ENCODE measurements at regions not wholly inside any gene's neighbourhood (a gene's known extent, or its start where the extent isn't known, plus 50 kb on each side); places are given as distances from the start of the nearest gene placed in this dataset.

DNA sequence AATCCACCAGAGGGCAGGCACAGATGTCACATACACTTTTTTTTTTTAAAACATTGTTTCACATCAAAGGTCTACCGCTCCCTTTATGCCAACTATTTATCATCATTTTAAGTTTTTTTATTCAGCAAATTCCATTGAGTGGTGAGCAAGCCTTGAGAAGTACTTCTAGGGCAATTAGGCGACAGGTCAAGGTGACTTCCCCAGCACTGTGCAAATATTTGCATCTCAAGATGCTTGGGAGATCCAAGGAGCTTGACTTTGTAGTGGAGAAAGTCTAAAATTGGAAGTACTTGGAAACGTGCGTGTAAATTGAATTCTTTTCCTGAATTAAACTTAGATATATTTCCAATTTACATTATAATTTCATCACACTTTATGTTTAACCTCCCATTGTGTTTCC lies 211.1 kb downstream of the ICE1 start:
- DNase-seq (ENCODE audit: low read depth, low spot score) (no peak), FAIRE-seq (no peak)
- Histone ChIP-seq H2AFZ (ENCODE audit: control insufficient read depth, low read length) (no peak overlapping the region), H3K9me1 (ENCODE audit: control insufficient read depth, extremely low read depth, insufficient read depth, low read length) (no peaks in the 10 kb centered on the region), H3K9me3 (ENCODE audit: control insufficient read depth, low read depth, low read length) (peaks cover 4% of the 10 kb centered on the region), H3K36me3 (ENCODE audit: control insufficient read depth in 2 of 2, extremely low read depth in 1 of 2, insufficient read depth in 2 of 2, low read length in 2 of 2) (no peaks in the 10 kb centered on the region), H3K4me3 (ENCODE audit: control insufficient read depth in 2 of 3, extremely low read depth in 1 of 3, insufficient read depth in 2 of 3, low read depth in 1 of 3, low read length in 3 of 3) (no peak overlapping the region), H3K27me3 (ENCODE audit: control insufficient read depth, extremely low read depth, insufficient read depth, low read length) (no peaks in the 10 kb centered on the region), H3K27ac (ENCODE audit: control insufficient read depth, insufficient read depth, low read length) (no peak overlapping the region), H3K4me1 (ENCODE audit: control insufficient read depth, extremely low read depth, insufficient read depth, low read length) (no peaks in the 10 kb centered on the region), H3K4me2 (ENCODE audit: control insufficient read depth, extremely low read depth, insufficient read depth, low read depth, low read length) (no peak overlapping the region), H3K9ac (ENCODE audit: control insufficient read depth, extremely low read depth, insufficient read depth, low read length) (no peak overlapping the region), H4K20me1 (ENCODE audit: control insufficient read depth, extremely low read depth, insufficient read depth, low read length) (no peaks in the 10 kb centered on the region), H3K79me2 (ENCODE audit: control insufficient read depth, insufficient read depth, low read length) (no peaks in the 10 kb centered on the region)
- dilution Hi-C loops (cut with MboI; ENCODE audit: extremely low pct_ligation_motif_present, low sequenced_read_pairs): no loop called here
- TF ChIP-seq, protein P1, sequence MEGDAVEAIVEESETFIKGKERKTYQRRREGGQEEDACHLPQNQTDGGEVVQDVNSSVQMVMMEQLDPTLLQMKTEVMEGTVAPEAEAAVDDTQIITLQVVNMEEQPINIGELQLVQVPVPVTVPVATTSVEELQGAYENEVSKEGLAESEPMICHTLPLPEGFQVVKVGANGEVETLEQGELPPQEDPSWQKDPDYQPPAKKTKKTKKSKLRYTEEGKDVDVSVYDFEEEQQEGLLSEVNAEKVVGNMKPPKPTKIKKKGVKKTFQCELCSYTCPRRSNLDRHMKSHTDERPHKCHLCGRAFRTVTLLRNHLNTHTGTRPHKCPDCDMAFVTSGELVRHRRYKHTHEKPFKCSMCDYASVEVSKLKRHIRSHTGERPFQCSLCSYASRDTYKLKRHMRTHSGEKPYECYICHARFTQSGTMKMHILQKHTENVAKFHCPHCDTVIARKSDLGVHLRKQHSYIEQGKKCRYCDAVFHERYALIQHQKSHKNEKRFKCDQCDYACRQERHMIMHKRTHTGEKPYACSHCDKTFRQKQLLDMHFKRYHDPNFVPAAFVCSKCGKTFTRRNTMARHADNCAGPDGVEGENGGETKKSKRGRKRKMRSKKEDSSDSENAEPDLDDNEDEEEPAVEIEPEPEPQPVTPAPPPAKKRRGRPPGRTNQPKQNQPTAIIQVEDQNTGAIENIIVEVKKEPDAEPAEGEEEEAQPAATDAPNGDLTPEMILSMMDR (optimal IDR thresholded peaks at IDR 0.05 in 1 of 3, IDR thresholded peaks at IDR 0.05 in 1 of 3, conservative IDR thresholded peaks at IDR 0.05 in 1 of 3; ENCODE audit: extremely low read depth in 1 of 3, insufficient read depth in 2 of 3, low read length in 3 of 3): no peak
- no peak for TF ChIP-seq EZH2 (IDR thresholded peaks at IDR 0.05; ENCODE audit: low read length)

DNA sequence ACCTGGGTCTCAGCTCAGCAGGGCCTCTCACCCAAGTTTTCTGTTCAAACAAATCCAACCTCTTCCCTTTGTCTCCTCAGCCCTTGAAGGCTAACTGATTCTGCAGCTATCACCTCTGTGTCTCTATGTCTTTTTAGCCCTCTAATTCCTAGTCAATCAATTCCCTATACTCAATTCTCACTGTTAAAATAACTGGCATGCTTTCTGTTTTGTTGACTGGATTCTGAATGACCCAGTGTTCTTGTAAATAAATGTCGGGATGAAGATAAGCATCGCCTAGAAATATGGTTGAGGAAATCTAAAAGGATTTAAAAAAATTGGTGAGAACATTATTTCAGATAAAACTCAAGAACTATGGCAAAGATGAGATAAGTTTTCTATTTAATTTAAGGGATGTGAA lies 210.2 kb downstream of the ICE1 start:
- Histone ChIP-seq H3K9me3 (ENCODE audit: control insufficient read depth, low read depth, low read length) (peaks cover 4% of the 10 kb centered on the region), H3K9me1 (ENCODE audit: control insufficient read depth, extremely low read depth, insufficient read depth, low read length) (no peaks in the 10 kb centered on the region), H3K4me3 (ENCODE audit: control insufficient read depth in 2 of 3, extremely low read depth in 1 of 3, insufficient read depth in 2 of 3, low read depth in 1 of 3, low read length in 3 of 3) (no peak overlapping the region), H3K9ac (ENCODE audit: control insufficient read depth, extremely low read depth, insufficient read depth, low read length) (no peak overlapping the region), H2AFZ (ENCODE audit: control insufficient read depth, low read length) (no peak overlapping the region), H3K4me2 (ENCODE audit: control insufficient read depth, extremely low read depth, insufficient read depth, low read depth, low read length) (no peak overlapping the region), H3K27me3 (ENCODE audit: control insufficient read depth, extremely low read depth, insufficient read depth, low read length) (no peaks in the 10 kb centered on the region), H4K20me1 (ENCODE audit: control insufficient read depth, extremely low read depth, insufficient read depth, low read length) (no peaks in the 10 kb centered on the region), H3K27ac (ENCODE audit: control insufficient read depth, insufficient read depth, low read length) (no peak overlapping the region), H3K4me1 (ENCODE audit: control insufficient read depth, extremely low read depth, insufficient read depth, low read length) (no peaks in the 10 kb centered on the region), H3K36me3 (ENCODE audit: control insufficient read depth in 2 of 2, extremely low read depth in 1 of 2, insufficient read depth in 2 of 2, low read length in 2 of 2) (no peaks in the 10 kb centered on the region), H3K79me2 (ENCODE audit: control insufficient read depth, insufficient read depth, low read length) (no peaks in the 10 kb centered on the region)
- no peak for DNase-seq (ENCODE audit: low read depth, low spot score)
- no peak for TF ChIP-seq EZH2 (IDR thresholded peaks at IDR 0.05; ENCODE audit: low read length)
- TF ChIP-seq, protein P1 (optimal IDR thresholded peaks at IDR 0.05 in 1 of 3, IDR thresholded peaks at IDR 0.05 in 1 of 3, conservative IDR thresholded peaks at IDR 0.05 in 1 of 3; ENCODE audit: extremely low read depth in 1 of 3, insufficient read depth in 2 of 3, low read length in 3 of 3): no peak
- dilution Hi-C loops (cut with MboI; ENCODE audit: extremely low pct_ligation_motif_present, low sequenced_read_pairs): no loop called here
- FAIRE-seq: no peak

All from keratinocyte (primary cell).